ENCODE measurements at regions not wholly inside any gene's neighbourhood (a gene's known extent, or its start where the extent isn't known, plus 50 kb on each side); places are given as distances from the start of the nearest gene placed in this dataset.

- H3K4me3 ChIP-seq, result no peak overlapping the region
- H3K9me3 ChIP-seq (replicated peaks), result no peaks in the 10 kb centered on the region
- DNase-seq, result no peak
Measured at GRCh38 chr14:48955857-48956256, 630.3 kb downstream of the RPS29 start.

GRCh38 chr14:48954446-48954845 is 631.7 kb downstream of the RPS29 start:
- H3K4me1 ChIP-seq, result no peaks in the 10 kb centered on the region

More at GRCh38 chr14:48955857-48956256, 630.3 kb downstream of the RPS29 start:
- Histone ChIP-seq H3K36me3 (no peaks in the 10 kb centered on the region), H3K27me3 (no peaks in the 10 kb centered on the region), H3K4me1 (no peaks in the 10 kb centered on the region), H3K27ac (no peak overlapping the region)

DNA sequence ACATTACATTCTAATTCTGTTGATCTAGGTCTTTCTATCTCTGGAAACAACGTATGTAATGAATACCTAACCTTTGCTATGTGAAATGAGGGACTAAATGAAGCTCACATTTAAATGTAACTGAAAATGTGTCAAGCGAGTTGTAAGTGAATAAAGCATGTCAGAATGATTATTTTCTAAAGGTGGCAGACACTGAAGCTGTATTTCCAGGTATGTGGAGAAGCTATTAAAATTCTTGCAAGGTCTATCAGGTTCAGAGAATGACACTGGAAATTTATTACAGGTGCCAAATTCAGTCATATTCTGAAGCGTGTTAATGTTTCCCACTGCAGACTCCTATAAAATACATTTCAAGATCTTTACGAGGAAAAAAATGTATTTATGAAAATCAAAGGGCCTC is 641.4 kb downstream of the RPS29 start:
- H3K27me3 ChIP-seq, result no peaks in the 10 kb centered on the region
- DNase-seq, result no peak
- H3K4me1 ChIP-seq, result no peaks in the 10 kb centered on the region
- H3K36me3 ChIP-seq, result no peaks in the 10 kb centered on the region
- H3K9me3 ChIP-seq (replicated peaks), result no peaks in the 10 kb centered on the region
- no peak overlapping the region for H3K4me3 ChIP-seq
- H3K27ac ChIP-seq, result no peak overlapping the region

More at GRCh38 chr14:48954446-48954845, 631.7 kb downstream of the RPS29 start:
- Histone ChIP-seq H3K36me3 (no peaks in the 10 kb centered on the region), H3K4me3 (no peak overlapping the region), H3K27me3 (no peaks in the 10 kb centered on the region), H3K9me3 (replicated peaks) (no peaks in the 10 kb centered on the region), H3K27ac (no peak overlapping the region)
- no peak for DNase-seq

- no peak for DNase-seq
- no peaks in the 10 kb centered on the region for H3K9me3 ChIP-seq (replicated peaks)
- no peaks in the 10 kb centered on the region for H3K36me3 ChIP-seq
- no peaks in the 10 kb centered on the region for H3K27me3 ChIP-seq
- H3K4me1 ChIP-seq, result no peaks in the 10 kb centered on the region
- H3K4me3 ChIP-seq, result no peak overlapping the region
- H3K27ac ChIP-seq, result no peak overlapping the region
Measured at GRCh38 chr14:48943913-48944312, 642.3 kb downstream of the RPS29 start.

DNA sequence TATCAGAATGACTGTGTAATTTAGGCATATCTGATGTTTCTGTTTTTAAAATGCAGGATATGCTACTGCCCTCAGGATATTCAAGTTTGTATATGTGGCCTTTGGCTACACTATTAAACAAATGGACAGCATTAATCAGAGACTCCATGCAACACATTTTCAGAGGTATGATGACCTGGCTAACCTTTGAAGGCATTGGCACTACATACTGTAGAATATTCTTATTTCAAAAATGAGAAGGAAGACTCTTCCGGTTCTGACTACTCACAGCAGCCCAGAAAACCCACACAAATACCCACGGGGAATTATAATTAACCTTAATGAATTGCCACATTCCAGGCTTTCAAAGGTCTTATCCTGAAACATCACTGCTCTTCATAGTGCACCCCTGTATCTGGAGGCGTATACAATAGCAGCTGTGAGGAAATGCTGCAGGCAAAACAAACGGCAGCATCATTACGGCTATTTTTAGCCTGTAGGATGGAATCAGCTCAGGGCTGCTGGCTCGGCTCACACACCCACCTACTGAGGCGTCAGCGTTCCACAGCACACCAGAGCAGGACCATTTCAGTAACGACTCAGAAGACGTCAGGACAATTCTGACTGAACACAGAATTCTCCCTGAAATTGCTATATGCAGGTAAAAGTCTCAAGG is 648.5 kb downstream of the RPS29 start:
- Histone ChIP-seq H3K4me1 (peaks cover 13% of the 10 kb centered on the region), H3K36me3 (no peaks in the 10 kb centered on the region), H3K27me3 (no peaks in the 10 kb centered on the region), H3K27ac (peak overlapping the region; percentile 54), H3K9me3 (replicated peaks) (no peaks in the 10 kb centered on the region), H3K4me3 (0 out of 2 replicates have a peak overlapping the region, but pooled peaks have one; percentile 11)
- DNase-seq, result peak; percentile 71 to 83

GRCh38 chr14:48936849-48937248 is 649.3 kb downstream of the RPS29 start:
- Histone ChIP-seq H3K4me1 (peaks cover 13% of the 10 kb centered on the region), H3K9me3 (replicated peaks) (no peaks in the 10 kb centered on the region), H3K27me3 (no peaks in the 10 kb centered on the region), H3K27ac (peak overlapping the region; percentile 54), H3K36me3 (no peaks in the 10 kb centered on the region), H3K4me3 (no peak overlapping the region)
- no peak for DNase-seq

DNA sequence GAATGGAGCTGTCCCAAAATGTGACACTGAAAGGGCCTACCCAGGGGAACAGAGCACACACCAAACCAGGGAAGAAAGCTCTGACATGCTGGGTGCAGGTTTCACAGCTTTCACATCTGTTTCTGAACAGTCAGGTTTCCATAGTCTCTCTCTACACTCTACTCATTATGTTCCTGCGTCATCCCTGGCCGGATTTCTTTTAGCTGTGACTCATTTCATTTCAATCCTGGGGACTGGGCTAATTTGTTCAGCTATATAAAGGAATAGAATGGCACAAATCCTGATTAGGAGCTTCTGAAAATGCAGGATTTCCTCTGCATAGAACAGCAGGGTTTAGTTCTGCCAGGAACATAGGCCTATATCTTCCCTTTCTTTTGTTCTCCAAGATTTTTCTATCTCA is 649.8 kb downstream of the RPS29 start:
- Histone ChIP-seq H3K4me1 (peaks cover 13% of the 10 kb centered on the region), H3K9me3 (replicated peaks) (no peaks in the 10 kb centered on the region), H3K36me3 (no peaks in the 10 kb centered on the region), H3K4me3 (no peak overlapping the region), H3K27ac (peak overlapping the region; percentile 54), H3K27me3 (no peaks in the 10 kb centered on the region)
- DNase-seq, result peak; percentile 50 to 78

DNA sequence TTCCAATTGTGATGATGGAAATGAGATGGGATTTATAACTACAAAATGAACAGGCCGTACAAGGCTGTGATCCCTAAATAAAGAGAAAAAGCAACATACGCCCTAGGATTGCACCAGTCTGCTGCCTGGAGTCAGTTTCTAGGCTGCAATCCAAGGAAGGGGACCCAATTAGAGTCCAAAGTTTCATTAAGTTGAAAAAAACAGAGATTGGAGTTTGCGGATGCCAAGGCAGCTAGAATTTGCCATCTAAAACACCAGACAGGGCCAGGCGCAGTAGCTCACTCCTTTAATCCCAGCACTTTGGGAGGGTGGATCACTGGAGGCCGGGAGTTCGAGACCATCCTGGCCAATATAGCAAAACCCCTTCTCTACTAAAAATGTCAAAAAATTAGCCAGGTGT is 661.0 kb downstream of the RPS29 start:
- Histone ChIP-seq H3K9me3 (replicated peaks) (no peaks in the 10 kb centered on the region), H3K27me3 (no peaks in the 10 kb centered on the region), H3K36me3 (no peaks in the 10 kb centered on the region), H3K4me3 (no peak overlapping the region), H3K27ac (no peak overlapping the region), H3K4me1 (no peaks in the 10 kb centered on the region)
- DNase-seq, result no peak

- DNase-seq, result no peak
- Histone ChIP-seq H3K27me3 (no peaks in the 10 kb centered on the region), H3K27ac (no peak overlapping the region), H3K4me3 (no peak overlapping the region), H3K36me3 (no peaks in the 10 kb centered on the region), H3K4me1 (no peaks in the 10 kb centered on the region), H3K9me3 (replicated peaks) (no peaks in the 10 kb centered on the region)
Measured at GRCh38 chr14:48914921-48915320, 671.3 kb downstream of the RPS29 start.

DNA sequence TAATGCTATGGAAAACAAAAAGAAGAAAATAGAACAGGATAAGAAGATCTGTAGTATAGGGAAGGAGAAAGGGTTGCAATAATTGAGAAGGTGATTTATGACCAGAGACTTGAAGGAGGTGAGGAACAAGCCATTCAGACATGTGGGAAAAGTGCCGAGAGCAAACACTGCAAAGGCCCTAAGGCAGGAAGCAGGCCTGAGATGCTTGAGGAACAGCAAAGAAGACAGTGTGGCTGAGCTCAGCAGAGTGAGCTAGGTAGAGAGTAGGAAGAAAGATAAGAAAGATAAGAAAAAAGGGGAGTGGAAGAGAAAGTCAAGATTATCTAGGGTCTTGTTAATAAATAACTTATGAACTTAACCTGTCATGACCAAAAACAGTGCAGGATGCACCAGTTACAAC is 671.8 kb downstream of the RPS29 start:
- no peak overlapping the region for H3K4me3 ChIP-seq
- no peak for DNase-seq
- H3K4me1 ChIP-seq, result no peaks in the 10 kb centered on the region
- no peaks in the 10 kb centered on the region for H3K27me3 ChIP-seq
- H3K36me3 ChIP-seq, result no peaks in the 10 kb centered on the region
- H3K27ac ChIP-seq, result no peak overlapping the region
- no peaks in the 10 kb centered on the region for H3K9me3 ChIP-seq (replicated peaks)

- DNase-seq, result no peak
- no peaks in the 10 kb centered on the region for H3K9me3 ChIP-seq (replicated peaks)
- H3K4me1 ChIP-seq, result no peaks in the 10 kb centered on the region
- H3K36me3 ChIP-seq, result no peaks in the 10 kb centered on the region
- no peak overlapping the region for H3K4me3 ChIP-seq
- H3K27me3 ChIP-seq, result no peaks in the 10 kb centered on the region
- H3K27ac ChIP-seq, result no peak overlapping the region
Measured at GRCh38 chr14:48900565-48900964, 685.6 kb downstream of the RPS29 start.

DNA sequence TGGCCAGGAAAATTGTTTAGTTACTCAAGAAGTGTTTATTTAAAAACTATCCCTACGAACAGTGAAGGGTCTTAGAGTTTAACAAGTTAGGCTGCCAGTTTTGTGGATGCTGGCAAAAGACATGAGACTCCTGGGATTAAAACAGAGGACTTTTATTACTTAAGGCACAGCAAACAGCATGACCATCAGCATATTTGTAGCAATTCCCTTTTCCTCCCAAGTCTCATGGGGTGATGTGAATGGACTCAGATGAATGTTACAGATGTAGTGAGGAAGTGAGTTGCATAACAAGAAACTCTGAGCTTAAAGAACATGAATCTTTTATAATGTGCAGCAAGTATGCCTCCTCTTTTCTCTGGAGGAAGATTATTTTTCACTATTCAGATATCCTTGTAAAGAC is 695.8 kb downstream of the RPS29 start:
- H3K27me3 ChIP-seq, result no peaks in the 10 kb centered on the region
- H3K27ac ChIP-seq, result no peak overlapping the region
- DNase-seq, result peak in 1 of 2 experiments; percentile 2
- no peaks in the 10 kb centered on the region for H3K9me3 ChIP-seq (replicated peaks)
- 0 out of 2 replicates have a peak, but pooled peaks cover 2% of the 10 kb centered on the region for H3K4me1 ChIP-seq
- H3K36me3 ChIP-seq, result no peaks in the 10 kb centered on the region
- H3K4me3 ChIP-seq, result no peak overlapping the region

GRCh38 chr14:48876806-48877340 is 709.3 kb downstream of the RPS29 start:
- no peaks in the 10 kb centered on the region for H3K4me1 ChIP-seq
- no peaks in the 10 kb centered on the region for H3K27me3 ChIP-seq
- H3K36me3 ChIP-seq, result no peaks in the 10 kb centered on the region
- no peaks in the 10 kb centered on the region for H3K9me3 ChIP-seq (replicated peaks)
- H3K27ac ChIP-seq, result no peak overlapping the region
- H3K4me3 ChIP-seq, result no peak overlapping the region
- DNase-seq, result no peak

DNA sequence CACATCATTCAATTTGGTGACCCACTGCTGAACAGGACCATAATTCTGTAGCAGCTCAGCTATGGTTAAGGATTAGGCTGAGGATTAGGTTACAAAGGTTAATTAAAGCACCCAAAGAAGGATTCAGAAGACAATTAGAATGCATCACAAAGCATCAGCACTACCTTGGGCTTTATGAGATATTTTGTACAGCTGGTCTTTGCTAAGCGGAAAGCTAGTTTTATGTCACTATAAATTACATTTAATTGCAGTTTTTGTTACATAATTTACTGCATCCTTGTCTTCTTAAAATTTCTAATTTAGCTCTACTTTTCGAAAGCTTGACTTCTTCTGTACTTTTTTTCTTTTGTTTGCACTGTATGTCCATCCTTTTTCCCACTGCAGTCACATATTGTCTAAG is 711.5 kb downstream of the RPS29 start:
- H3K4me1 ChIP-seq, result no peaks in the 10 kb centered on the region
- no peak for DNase-seq
- H3K36me3 ChIP-seq, result no peaks in the 10 kb centered on the region
- H3K9me3 ChIP-seq (replicated peaks), result no peaks in the 10 kb centered on the region
- no peak overlapping the region for H3K27ac ChIP-seq
- no peak overlapping the region for H3K4me3 ChIP-seq
- no peaks in the 10 kb centered on the region for H3K27me3 ChIP-seq

- Histone ChIP-seq H3K4me3 (no peak overlapping the region), H3K27ac (no peak overlapping the region), H3K27me3 (no peaks in the 10 kb centered on the region), H3K4me1 (no peaks in the 10 kb centered on the region), H3K9me3 (replicated peaks) (no peaks in the 10 kb centered on the region), H3K36me3 (no peaks in the 10 kb centered on the region)
- DNase-seq, result peak in 1 of 2 experiments; percentile 1
Measured at GRCh38 chr14:48857366-48857765, 728.8 kb downstream of the RPS29 start.

GRCh38 chr14:48853159-48853558 is 733.0 kb downstream of the RPS29 start:
- no peaks in the 10 kb centered on the region for H3K4me1 ChIP-seq
- no peaks in the 10 kb centered on the region for H3K9me3 ChIP-seq (replicated peaks)
- H3K4me3 ChIP-seq, result no peak overlapping the region
- H3K36me3 ChIP-seq, result no peaks in the 10 kb centered on the region
- no peaks in the 10 kb centered on the region for H3K27me3 ChIP-seq
- no peak for DNase-seq
- no peak overlapping the region for H3K27ac ChIP-seq
